ENCODE measurements at regions not wholly inside any gene's neighbourhood (a gene's known extent, or its start where the extent isn't known, plus 50 kb on each side); places are given as distances from the start of the nearest gene placed in this dataset.

DNA sequence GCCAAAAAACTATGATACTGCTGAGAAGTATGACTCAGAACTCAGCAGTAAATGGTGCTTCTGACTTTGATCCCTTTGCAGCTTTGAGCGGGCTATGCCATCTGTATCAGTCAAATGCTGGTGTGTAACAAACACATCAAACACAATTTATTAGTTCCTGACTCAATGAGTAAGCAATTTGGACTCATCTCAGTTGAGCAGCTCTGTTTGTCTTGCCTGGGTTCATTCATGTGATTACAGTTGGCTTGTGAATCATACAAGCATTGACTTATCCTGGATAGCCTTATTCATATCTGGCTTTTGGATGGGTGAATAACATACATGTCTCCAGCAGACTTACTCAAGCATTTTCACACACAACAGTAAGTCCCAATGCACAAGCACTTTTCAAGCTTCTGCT is 858.8 kb downstream of the METTL15 start:
- no peak for TF ChIP-seq EZH2 (IDR thresholded peaks at IDR 0.05)
- no peak for TF ChIP-seq POLR2AphosphoS5 (IDR thresholded peaks at IDR 0.05; ENCODE audit: borderline replicate concordance, low read depth, low read length)
- no peak for TF ChIP-seq FOXP2 (optimal IDR thresholded peaks at IDR 0.05; ENCODE audit: control extremely low read depth, extremely low read length, insufficient read depth)
